ENCODE measurements at regions not wholly inside any gene's neighbourhood (a gene's known extent, or its start where the extent isn't known, plus 50 kb on each side); places are given as distances from the start of the nearest gene placed in this dataset.

GRCh38 chr10:117725993-117726392, 183.4 kb downstream of the EMX2 start:
- no peak overlapping the region for H3K27ac ChIP-seq (ENCODE audit: control insufficient read depth, insufficient read depth)
- 9% methylated on average over 3 of the region's 3 CpGs for WGBS (ENCODE audit: insufficient coverage, insufficient replicate concordance, low lambda C conversion rate, missing lambda C conversion rate)
- in situ Hi-C loops (cut with MboI) = no loop called here
- no peak overlapping the region for H3K4me2 ChIP-seq (ENCODE audit: control insufficient read depth, insufficient read depth)
- DNase-seq (ENCODE audit: low read depth, low spot score) (no peak), ATAC-seq (no peak), FAIRE-seq (no peak)
- SMC1A ChIA-PET (ENCODE audit: uncharacterized antibody, unreplicated experiment) = interaction anchor here (0.8 to 1.6 kb wide), 4 partner anchors 12 to 68 kb away, joined by 3 to 4 read pairs (median 4); no protein-coding TSS in a partner anchor
- no peak for TF ChIP-seq MEF2A (IDR thresholded peaks at IDR 0.05; ENCODE audit: insufficient read depth, low read depth, low read length)
- TF ChIP-seq YY1 (IDR thresholded peaks at IDR 0.05; ENCODE audit: low read depth, low read length) = no peak
- TF ChIP-seq CEBPB (IDR thresholded peaks at IDR 0.05; ENCODE audit: borderline replicate concordance in 1 of 2, low read depth in 2 of 2, low read length in 2 of 2) = no peak
- no peak for TF ChIP-seq ATF2 (IDR thresholded peaks at IDR 0.05; ENCODE audit: low read length)
- no peak for TF ChIP-seq BRCA1 (IDR thresholded peaks at IDR 0.05; ENCODE audit: low read depth, low read length)
- TF ChIP-seq CREM (IDR thresholded peaks at IDR 0.05; ENCODE audit: low read depth) = no peak
- no peak for TF ChIP-seq NFYA (IDR thresholded peaks at IDR 0.05; ENCODE audit: borderline replicate concordance, low read depth, low read length)
- no peak for TF ChIP-seq ZNF687 (IDR thresholded peaks at IDR 0.05)
- no peak for TF ChIP-seq CBFB (IDR thresholded peaks at IDR 0.05; ENCODE audit: low read depth)
- no peak for TF ChIP-seq MTA3 (IDR thresholded peaks at IDR 0.05; ENCODE audit: borderline replicate concordance, low read length)
- no peak for TF ChIP-seq CBX3 (IDR thresholded peaks at IDR 0.05; ENCODE audit: borderline replicate concordance, low read depth)
- TF ChIP-seq TCF7 (IDR thresholded peaks at IDR 0.05; ENCODE audit: borderline replicate concordance) = no peak
- no peak for TF ChIP-seq ZNF274 (IDR thresholded peaks at IDR 0.05; ENCODE audit: insufficient read depth, insufficient read length)
- TF ChIP-seq NFIC (IDR thresholded peaks at IDR 0.05; ENCODE audit: low read depth, low read length) = no peak
- TF ChIP-seq EGR1 (IDR thresholded peaks at IDR 0.05; ENCODE audit: borderline replicate concordance in 1 of 2, low read depth in 2 of 2, low read length in 2 of 2) = no peak
- H3K9me3 ChIP-seq (replicated peaks; ENCODE audit: control insufficient read depth, insufficient read depth, low read length) = no peaks in the 10 kb centered on the region; the same call in 2 of the 3 replicates
- POLR2A ChIA-PET = no interaction called here
- H3K27me3 ChIP-seq (replicated peaks in 1 of 2; ENCODE audit: control insufficient read depth in 2 of 2, insufficient read depth in 2 of 2, low read length in 1 of 2) = peaks cover 0 to 5% of the 10 kb centered on the region in 2 experiments; a peak in 2 of 4 replicates
- H3K9ac ChIP-seq (ENCODE audit: control insufficient read depth, insufficient read depth, low read length) = no peak overlapping the region
- no peak overlapping the region for H2AFZ ChIP-seq (ENCODE audit: control insufficient read depth, low read depth, low read length)
- no TSS peak for BruUV-seq (replicated peaks)
- no peaks in the 10 kb centered on the region for H3K4me1 ChIP-seq (ENCODE audit: control insufficient read depth, insufficient read depth, low read length)
- H4K20me1 ChIP-seq (ENCODE audit: control insufficient read depth, insufficient read depth) = no peaks in the 10 kb centered on the region
- no peaks in the 10 kb centered on the region for H3K36me3 ChIP-seq (ENCODE audit: control insufficient read depth in 2 of 2, insufficient read depth in 2 of 2, low read length in 1 of 2)
- no peaks in the 10 kb centered on the region for H3K79me2 ChIP-seq (ENCODE audit: control insufficient read depth, insufficient read depth, low read length)
- intact Hi-C loops (cut with micrococcal nuclease; ENCODE audit: unreplicated experiment) = no loop called here
- CTCF ChIA-PET = interaction anchor here (0.9 to 1.0 kb wide), 2 partner anchors 11 to 35 kb away, joined by 3 to 4 read pairs; no protein-coding TSS in a partner anchor
- no peak overlapping the region for H3K4me3 ChIP-seq
- RAD21 ChIA-PET (ENCODE audit: unreplicated experiment) = interaction anchor here (0.5 to 1.3 kb wide), 3 partner anchors 22 to 47 kb away, joined by 3 read pairs; no protein-coding TSS in a partner anchor

Measured in GM12878 (cell line).